ENCODE measurements at regions not wholly inside any gene's neighbourhood (a gene's known extent, or its start where the extent isn't known, plus 50 kb on each side); places are given as distances from the start of the nearest gene placed in this dataset.
"Not testable (repeated sequence)": the region's sequence is repeated elsewhere in the genome, so short reads cannot be mapped to it uniquely, and the experiment has no call there.

GRCh38 chrX:115970718-115971117 lies 199.8 kb upstream of the AGTR2 start:
- no peak for DNase-seq (ENCODE audit: low read depth)
- TF ChIP-seq CTCF (conservative IDR thresholded peaks at IDR 0.05; ENCODE audit: control insufficient read depth, insufficient read depth, low read depth, low read length) = no peak
- H3K4me3 ChIP-seq (ENCODE audit: control insufficient read depth, low read depth, low read length) = no peak overlapping the region

GRCh38 chrX:115972717-115973116 lies 197.8 kb upstream of the AGTR2 start:
- H3K4me3 ChIP-seq (ENCODE audit: control insufficient read depth, low read depth, low read length) = no peak overlapping the region
- DNase-seq (ENCODE audit: low read depth) = peak; percentile 29
- TF ChIP-seq CTCF (conservative IDR thresholded peaks at IDR 0.05; ENCODE audit: control insufficient read depth, insufficient read depth, low read depth, low read length) = no peak

- no peak overlapping the region for H3K4me3 ChIP-seq (ENCODE audit: control insufficient read depth, low read depth, low read length)
- TF ChIP-seq CTCF (conservative IDR thresholded peaks at IDR 0.05; ENCODE audit: control insufficient read depth, insufficient read depth, low read depth, low read length) = no peak
- no peak for DNase-seq (ENCODE audit: low read depth)
These were observed 192.5 kb upstream of the AGTR2 start for GRCh38 chrX:115978068-115978467.

GRCh38 chrX:115983148-115983547 lies 187.4 kb upstream of the AGTR2 start:
- H3K4me3 ChIP-seq (ENCODE audit: control insufficient read depth, low read depth, low read length); DNase-seq (ENCODE audit: low read depth): not testable (repeated sequence)

GRCh38 chrX:115987464-115987863 lies 183.1 kb upstream of the AGTR2 start:
- not testable (repeated sequence) for DNase-seq (ENCODE audit: low read depth); H3K4me3 ChIP-seq (ENCODE audit: control insufficient read depth, low read depth, low read length)

- DNase-seq (ENCODE audit: low read depth) = no peak
- TF ChIP-seq CTCF (conservative IDR thresholded peaks at IDR 0.05; ENCODE audit: control insufficient read depth, insufficient read depth, low read depth, low read length) = peak; percentile 32
- no peak overlapping the region for H3K4me3 ChIP-seq (ENCODE audit: control insufficient read depth, low read depth, low read length)
These were observed 181.7 kb upstream of the AGTR2 start for GRCh38 chrX:115988825-115989224.

GRCh38 chrX:115989686-115990085 lies 180.9 kb upstream of the AGTR2 start:
- H3K4me3 ChIP-seq (ENCODE audit: control insufficient read depth, low read depth, low read length) = no peak overlapping the region
- DNase-seq (ENCODE audit: low read depth) = no peak
- TF ChIP-seq CTCF (conservative IDR thresholded peaks at IDR 0.05; ENCODE audit: control insufficient read depth, insufficient read depth, low read depth, low read length) = no peak

- no peak for TF ChIP-seq CTCF (conservative IDR thresholded peaks at IDR 0.05; ENCODE audit: control insufficient read depth, insufficient read depth, low read depth, low read length)
- H3K4me3 ChIP-seq (ENCODE audit: control insufficient read depth, low read depth, low read length) = no peak overlapping the region
- no peak for DNase-seq (ENCODE audit: low read depth)
These were observed 161.2 kb upstream of the AGTR2 start for GRCh38 chrX:116009346-116009745.
